ENCODE measurements at regions not wholly inside any gene's neighbourhood (a gene's known extent, or its start where the extent isn't known, plus 50 kb on each side); places are given as distances from the start of the nearest gene placed in this dataset.
"Not testable (repeated sequence)": the region's sequence is repeated elsewhere in the genome, so short reads cannot be mapped to it uniquely, and the experiment has no call there.

DNA sequence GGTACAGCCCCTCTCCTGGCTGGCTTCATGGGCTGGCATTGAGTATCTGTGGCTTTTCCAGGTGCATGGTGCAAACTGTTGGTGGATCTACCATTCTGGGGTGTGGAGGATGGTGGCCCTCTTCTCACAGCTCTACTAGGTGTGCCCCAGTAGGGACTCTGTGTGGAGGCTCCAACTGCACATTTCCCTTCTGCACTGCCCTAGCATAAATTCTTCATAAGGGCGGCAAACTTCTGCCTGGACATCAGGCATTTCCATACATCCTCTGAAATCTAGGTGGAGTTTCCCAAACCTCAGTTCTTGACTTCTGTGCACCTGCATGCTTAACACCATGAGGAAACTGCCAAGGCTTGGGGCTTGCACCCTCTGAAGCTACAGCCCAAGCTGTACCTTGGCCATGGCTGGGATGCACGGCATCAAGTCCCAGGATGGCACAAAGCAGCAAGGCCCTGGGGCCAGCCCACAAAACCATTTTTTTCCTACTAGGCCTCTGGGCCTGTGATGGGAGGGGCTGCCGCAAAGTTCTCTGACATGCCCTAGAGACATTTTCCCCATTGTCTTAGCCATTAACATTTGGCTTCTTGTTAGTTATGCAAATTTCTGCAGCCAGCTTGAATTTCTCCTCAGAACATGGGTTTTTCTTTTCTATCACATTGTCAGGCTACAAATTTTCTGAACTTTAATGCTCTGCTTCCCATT is 83.4 kb upstream of the ECI2 start:
- not testable (repeated sequence) for ATAC-seq, H3K36me3 Mint-ChIP-seq

DNA sequence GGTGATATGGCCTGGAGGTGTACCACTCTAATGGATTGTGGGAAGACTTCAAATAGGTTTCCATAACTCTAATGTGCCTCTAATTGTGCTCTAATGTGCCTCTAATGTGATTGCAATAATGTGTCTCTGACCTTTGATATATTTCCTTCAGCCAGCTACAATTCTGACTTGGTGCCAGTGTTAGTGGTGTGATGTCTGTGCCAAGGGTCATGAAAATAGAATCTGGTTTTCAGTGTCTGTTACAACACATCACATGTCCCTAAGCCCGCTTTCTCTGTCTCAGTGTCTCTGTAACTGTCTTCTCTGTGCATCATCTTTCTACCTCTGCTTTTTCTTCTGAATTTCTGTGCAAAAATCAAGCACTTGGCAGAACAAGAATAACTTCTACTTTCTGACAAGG is 77.2 kb upstream of the ECI2 start:
- Mint-ChIP-seq H3K4me1 (peaks cover 4% of the 10 kb centered on the region), H3K27ac (no peak overlapping the region), H3K4me3 (no peak overlapping the region), H3K36me3 (no peaks in the 10 kb centered on the region), H3K9me3 (peaks cover 3% of the 10 kb centered on the region)
- no peak for DNase-seq (ENCODE audit: low spot score in 2 of 2)
- ATAC-seq, result no peak

More for the DNA sequence above, 83.4 kb upstream of the ECI2 start:
- not testable (repeated sequence) for H3K27ac Mint-ChIP-seq; DNase-seq (ENCODE audit: low spot score in 2 of 2); H3K9me3 Mint-ChIP-seq; H3K4me3 Mint-ChIP-seq; H3K4me1 Mint-ChIP-seq

DNA sequence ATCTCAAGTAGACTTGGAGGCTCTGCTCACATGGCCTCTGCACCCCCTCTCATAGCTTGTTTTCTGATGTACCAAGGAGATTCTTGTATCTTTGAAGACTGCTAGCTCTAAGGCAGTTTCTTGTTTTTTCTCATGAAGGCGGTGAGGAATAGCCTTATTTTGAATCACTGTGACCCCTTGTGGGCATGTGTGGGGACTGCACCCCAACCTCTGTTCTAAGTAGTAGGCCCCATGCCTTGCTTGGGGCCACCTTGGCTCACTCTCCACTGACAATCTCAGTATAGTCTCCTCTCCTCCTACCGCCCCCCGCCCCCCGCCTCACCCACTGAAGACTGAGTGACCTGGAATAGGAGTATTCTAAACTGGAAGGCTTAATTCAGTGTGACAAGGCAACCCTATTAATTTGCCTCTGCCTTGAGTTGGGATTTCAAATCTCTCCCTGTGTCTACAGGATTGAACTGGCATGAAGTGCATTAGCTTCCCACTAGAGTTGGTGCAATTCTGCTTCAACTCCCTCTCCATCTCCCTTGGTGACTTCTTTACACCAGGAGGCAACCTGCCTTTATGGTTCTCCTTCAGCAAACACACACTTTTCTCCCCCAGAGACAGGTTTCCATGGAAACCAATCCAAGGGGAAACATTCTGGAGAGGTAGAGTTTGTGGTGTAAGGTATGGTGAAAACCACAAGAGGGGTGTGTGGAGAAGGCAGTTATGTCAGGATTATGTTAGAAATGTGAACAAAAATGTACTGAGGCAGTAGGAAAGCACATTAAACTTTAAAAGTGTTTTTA is 75.4 kb upstream of the ECI2 start:
- ATAC-seq, result peak; percentile 89
- H3K4me1 Mint-ChIP-seq, result peaks cover 4% of the 10 kb centered on the region
- H3K36me3 Mint-ChIP-seq, result no peaks in the 10 kb centered on the region
- H3K4me3 Mint-ChIP-seq, result no peak overlapping the region
- H3K9me3 Mint-ChIP-seq, result peaks cover 3% of the 10 kb centered on the region
- no peak overlapping the region for H3K27ac Mint-ChIP-seq
- peak; percentile 39 to 79 for DNase-seq (ENCODE audit: low spot score in 2 of 2)

DNA sequence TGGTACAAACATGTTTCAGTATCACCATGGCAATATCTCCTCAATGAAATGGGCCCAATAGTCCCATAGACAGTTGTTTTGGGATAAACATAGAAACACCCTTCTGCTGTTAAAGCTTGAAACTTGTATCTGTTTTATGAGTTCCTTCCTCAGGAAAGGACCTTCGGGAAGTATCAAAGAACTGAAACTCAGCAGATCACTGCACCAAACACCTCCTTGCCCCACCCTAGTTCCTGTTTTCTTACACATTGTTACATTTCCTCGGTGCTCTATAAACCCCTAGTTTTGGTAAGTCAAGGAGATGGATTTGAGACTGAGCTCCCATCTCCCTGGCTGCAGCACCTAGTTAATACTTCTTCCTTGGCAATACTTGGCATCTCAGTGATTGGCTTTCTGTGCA is 73.8 kb upstream of the ECI2 start:
- ATAC-seq (no peak), DNase-seq (ENCODE audit: low spot score in 2 of 2) (no peak)
- Mint-ChIP-seq H3K4me1 (peaks cover 4% of the 10 kb centered on the region), H3K27ac (no peak overlapping the region), H3K36me3 (no peaks in the 10 kb centered on the region), H3K9me3 (peaks cover 7% of the 10 kb centered on the region), H3K4me3 (no peak overlapping the region)

DNA sequence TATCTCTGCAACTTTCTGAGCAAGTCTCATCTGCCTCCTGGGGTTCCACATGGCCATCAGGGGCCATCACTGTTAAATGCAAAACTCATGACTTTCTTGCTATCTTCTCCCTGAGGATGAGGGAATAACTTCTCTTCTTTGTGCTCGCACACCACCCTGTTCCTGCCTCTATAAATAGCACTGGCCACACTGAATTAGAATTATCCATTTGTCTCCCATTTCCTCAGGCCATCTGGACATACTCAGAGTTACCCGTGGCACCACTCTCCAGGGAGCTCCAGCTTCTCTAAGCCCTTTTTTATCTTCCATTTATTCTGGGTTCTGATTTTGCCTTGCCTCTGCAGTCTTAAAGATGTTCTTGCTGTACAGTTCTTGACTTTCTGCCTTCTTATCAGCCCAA is 72.8 kb upstream of the ECI2 start:
- ATAC-seq (no peak), DNase-seq (ENCODE audit: low spot score in 2 of 2) (no peak)
- H3K4me1 Mint-ChIP-seq, result peaks cover 4% of the 10 kb centered on the region
- H3K9me3 Mint-ChIP-seq, result peaks cover 8% of the 10 kb centered on the region
- H3K4me3 Mint-ChIP-seq, result no peak overlapping the region
- H3K27ac Mint-ChIP-seq, result no peak overlapping the region
- no peaks in the 10 kb centered on the region for H3K36me3 Mint-ChIP-seq

DNA sequence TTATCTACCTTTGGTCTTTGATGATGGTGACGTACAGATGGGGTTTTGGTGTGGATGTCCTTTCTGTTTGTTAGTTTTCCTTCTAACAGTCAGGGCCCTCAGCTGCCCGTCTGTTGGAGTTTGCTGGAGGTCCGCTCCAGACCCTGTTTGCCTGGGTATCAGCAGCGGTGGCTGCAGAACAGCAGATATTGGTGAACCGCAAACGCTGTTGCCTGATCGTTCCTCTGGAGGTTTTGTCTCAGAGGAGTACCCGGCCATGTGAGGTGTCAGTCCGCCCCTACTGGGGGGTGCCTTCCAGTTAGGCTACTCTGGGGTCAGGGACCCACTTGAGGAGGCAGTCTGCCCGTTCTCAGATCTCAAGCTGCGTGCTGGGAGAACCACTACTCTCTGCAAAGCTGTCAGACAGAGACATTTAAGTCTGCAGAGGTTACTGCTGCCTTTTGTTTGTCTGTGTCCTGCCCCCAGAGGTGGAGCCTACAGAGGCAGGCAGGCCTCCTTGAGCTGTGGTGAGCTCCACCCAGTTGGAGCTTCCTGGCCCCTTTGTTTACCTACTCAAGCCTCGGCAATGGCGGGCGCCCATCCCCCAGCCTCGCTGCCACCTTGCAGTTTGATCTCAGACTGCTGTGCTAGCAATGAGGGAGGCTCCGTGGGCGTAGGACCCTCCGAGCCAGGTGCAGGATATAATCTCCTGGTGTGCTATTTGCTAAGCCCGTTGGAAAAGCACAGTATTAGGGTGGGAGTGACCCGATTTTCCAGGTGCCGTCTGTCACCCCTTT is 68.5 kb upstream of the ECI2 start:
- H3K4me3 Mint-ChIP-seq; H3K9me3 Mint-ChIP-seq; H3K36me3 Mint-ChIP-seq; H3K27ac Mint-ChIP-seq; ATAC-seq; DNase-seq (ENCODE audit: low spot score in 2 of 2); H3K4me1 Mint-ChIP-seq: not testable (repeated sequence)

DNA sequence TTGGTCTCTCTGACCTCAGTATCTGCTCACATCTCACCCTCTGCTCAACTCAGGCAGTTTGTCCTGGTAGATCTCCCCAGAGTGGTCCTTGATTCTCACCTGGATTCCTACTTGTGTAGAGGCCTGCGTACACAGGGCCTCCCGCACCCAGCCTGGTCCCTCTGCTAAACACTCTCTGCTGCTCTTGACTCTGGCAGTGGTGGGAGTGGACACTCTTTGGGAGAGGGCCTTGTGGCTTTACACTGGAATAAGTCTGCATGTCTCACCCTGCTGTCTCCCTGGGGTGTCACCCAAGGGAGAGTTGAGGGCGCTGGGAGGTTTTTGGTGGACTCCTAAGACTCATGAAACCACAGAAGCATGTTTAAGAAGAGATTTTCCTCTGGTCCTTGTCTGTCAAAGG is 57.3 kb upstream of the ECI2 start:
- Mint-ChIP-seq H3K9me3 (no peaks in the 10 kb centered on the region), H3K36me3 (no peaks in the 10 kb centered on the region), H3K27ac (no peak overlapping the region), H3K4me3 (no peak overlapping the region), H3K4me1 (peaks cover 5% of the 10 kb centered on the region)
- peak; percentile 21 for ATAC-seq
- no peak for DNase-seq (ENCODE audit: low spot score in 2 of 2)

DNA sequence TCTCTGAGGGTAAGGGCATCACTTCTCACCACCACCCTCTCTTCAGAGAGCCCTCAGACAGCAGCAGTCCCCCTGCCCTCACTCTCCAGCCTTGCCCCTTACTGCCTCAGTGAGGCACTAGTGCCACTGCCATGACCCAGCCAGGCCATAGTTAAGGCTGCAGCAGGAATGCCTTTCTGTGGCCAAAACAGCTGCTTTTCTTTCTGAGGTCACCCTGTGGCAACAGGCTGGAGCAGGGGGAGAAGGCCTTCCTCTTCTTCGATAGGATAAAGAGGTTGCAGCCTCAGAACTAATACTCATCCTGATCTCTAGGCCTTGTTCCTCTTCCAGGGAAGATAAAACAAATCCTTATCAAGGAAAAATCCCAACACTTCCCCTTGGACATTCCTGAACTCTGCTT is 56.8 kb upstream of the ECI2 start:
- DNase-seq (ENCODE audit: low spot score in 2 of 2) (no peak), ATAC-seq (peak; percentile 21)
- H3K9me3 Mint-ChIP-seq, result no peaks in the 10 kb centered on the region
- no peak overlapping the region for H3K4me3 Mint-ChIP-seq
- no peaks in the 10 kb centered on the region for H3K36me3 Mint-ChIP-seq
- no peak overlapping the region for H3K27ac Mint-ChIP-seq
- H3K4me1 Mint-ChIP-seq, result peaks cover 5% of the 10 kb centered on the region

DNA sequence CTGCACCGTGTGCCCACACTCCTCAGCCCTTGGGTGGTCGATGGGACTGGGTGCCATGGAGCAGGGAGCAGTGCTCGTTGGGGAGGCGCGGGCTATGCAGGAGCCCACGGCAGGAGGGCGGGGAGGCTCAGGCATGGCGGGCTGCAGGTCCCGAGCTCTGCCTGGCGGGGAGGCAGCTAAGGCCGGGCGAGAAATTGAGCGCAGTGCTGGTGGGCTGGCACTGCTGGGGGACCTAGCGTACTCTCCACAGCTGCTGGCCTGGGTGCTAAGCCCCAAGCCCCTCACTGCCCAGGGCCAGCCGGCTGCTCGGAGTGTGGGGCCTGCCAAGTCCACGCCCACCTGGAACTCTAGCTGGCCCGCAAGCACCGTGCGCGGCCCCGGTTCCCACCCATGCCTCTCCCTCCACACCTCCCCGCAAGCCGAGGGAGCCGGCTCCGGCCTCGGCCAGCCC is 55.9 kb upstream of the ECI2 start:
- Mint-ChIP-seq H3K4me3 (no peak overlapping the region), H3K27ac (no peak overlapping the region), H3K36me3 (no peaks in the 10 kb centered on the region), H3K9me3 (no peaks in the 10 kb centered on the region), H3K4me1 (peaks cover 10% of the 10 kb centered on the region)
- DNase-seq (ENCODE audit: low spot score in 2 of 2) (no peak), ATAC-seq (no peak)

DNA sequence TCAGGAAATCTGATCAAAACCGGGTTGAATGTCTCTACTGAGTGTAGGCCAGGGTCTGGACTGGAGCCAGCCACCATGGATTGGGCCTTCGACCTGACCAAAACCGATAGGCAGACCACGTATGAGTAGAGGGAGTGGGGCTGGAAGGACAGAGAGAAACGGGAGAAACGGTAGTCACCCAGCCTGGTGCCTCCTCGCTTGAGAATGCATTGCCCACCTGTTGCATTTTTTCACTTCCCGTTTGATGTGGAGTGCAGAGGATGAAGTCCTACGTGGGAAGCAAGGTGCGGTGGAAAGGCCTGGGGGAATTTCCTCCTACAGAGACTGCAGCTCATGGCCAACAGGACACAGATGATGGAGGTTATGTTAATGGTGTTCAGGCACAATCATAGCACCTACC is 53.9 kb upstream of the ECI2 start:
- Mint-ChIP-seq H3K4me3 (no peak overlapping the region), H3K4me1 (peaks cover 28% of the 10 kb centered on the region), H3K27ac (no peak overlapping the region), H3K9me3 (peaks cover 2% of the 10 kb centered on the region), H3K36me3 (no peaks in the 10 kb centered on the region)
- ATAC-seq, result no peak
- DNase-seq (ENCODE audit: low spot score in 2 of 2), result no peak

DNA sequence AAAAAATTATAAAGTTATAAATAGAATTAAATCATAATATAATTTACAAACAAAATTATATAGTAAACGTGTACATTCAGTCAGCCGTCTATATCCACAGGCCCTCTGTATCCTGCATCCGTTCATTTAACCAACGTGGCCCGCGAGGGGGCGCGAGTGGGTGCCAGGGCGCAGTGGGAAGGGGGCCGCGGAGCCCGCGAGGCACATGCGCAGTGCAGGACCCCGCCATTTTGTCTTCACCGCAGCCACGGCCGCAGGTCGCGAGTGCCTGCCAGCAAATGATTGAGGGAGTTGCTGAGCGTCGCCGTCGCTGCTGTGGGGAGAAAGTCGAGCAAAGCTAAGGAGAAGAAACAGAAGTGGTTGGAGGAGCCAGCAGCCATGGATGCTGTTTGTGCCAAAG is 53.4 kb upstream of the ECI2 start:
- H3K27ac Mint-ChIP-seq, result no peak overlapping the region
- no peak overlapping the region for H3K4me3 Mint-ChIP-seq

DNA sequence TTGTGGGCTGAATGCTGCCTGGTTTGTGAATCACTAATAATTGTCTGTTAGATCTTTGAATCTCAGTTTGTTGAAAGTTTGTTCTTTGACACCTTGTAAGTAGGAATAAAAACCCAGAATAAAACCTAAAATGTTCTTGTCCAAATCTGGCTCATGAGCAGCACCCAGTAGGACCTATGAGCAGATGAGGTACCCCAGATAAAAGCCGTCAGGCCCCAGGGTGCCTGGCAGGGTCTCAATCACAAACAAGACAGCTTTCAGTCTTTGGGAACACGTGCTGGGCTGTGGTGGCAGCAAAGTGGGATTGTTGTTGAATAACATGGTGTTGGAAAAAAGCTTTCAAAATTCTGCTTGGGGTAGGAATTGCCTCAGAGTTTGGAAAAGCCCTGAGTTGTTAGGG is 52.1 kb upstream of the ECI2 start:
- H3K4me3 Mint-ChIP-seq, result no peak overlapping the region
- peaks cover 28% of the 10 kb centered on the region for H3K4me1 Mint-ChIP-seq
- H3K36me3 Mint-ChIP-seq, result no peaks in the 10 kb centered on the region
- peaks cover 2% of the 10 kb centered on the region for H3K9me3 Mint-ChIP-seq
- H3K27ac Mint-ChIP-seq, result no peak overlapping the region
- no peak for ATAC-seq
- DNase-seq (ENCODE audit: low spot score in 2 of 2), result no peak

More for the DNA sequence above, 53.4 kb upstream of the ECI2 start:
- ATAC-seq (no peak), DNase-seq (ENCODE audit: low spot score in 2 of 2) (no peak)
- Mint-ChIP-seq H3K4me1 (peaks cover 28% of the 10 kb centered on the region), H3K9me3 (peaks cover 2% of the 10 kb centered on the region), H3K36me3 (no peaks in the 10 kb centered on the region)

DNA sequence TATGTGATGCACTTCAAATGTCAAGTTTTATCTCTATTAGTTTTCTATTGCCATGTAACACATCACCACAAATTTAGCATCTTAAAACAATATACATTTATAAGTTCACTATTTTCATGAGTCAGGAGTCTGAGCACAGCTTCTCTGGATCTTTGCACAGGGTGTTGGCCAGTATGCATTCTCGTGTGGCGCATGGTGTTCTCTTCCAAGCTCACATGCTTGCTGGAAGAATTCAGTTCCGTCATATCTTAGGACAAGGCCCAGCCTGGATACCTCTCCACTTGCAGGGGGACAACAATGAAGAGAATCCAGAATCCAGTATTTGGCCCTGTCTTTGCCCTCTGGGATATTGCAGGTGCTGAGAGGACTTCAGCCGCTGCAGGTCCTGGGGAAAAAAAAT is 51.0 kb upstream of the ECI2 start:
- Mint-ChIP-seq H3K9me3 (peaks cover 2% of the 10 kb centered on the region), H3K4me1 (peaks cover 28% of the 10 kb centered on the region), H3K4me3 (no peak overlapping the region)

DNA sequence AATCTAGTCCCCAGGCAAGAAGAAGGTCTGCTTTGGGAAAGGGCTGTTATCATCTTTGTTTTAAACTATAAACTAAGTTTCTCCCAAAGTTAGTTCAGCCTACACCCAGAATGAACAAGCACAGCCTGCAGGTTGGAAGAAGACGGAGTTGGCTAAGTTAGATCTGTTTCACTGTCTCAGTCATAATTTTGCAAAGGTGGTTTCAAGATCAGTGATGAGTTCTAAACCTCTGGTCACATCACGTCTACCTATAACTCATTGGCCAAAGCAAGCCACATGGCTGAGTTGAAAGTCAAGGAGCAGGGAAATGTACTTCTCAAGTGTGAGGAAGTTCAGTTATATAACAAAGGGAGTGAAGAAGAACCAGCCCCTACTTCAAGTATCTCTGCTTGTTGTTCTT is 50.5 kb upstream of the ECI2 start:
- Mint-ChIP-seq H3K4me3 (peak overlapping the region; percentile 44), H3K4me1 (peaks cover 28% of the 10 kb centered on the region), H3K9me3 (peaks cover 2% of the 10 kb centered on the region), H3K36me3 (no peaks in the 10 kb centered on the region), H3K27ac (peak overlapping the region; percentile 89)
- DNase-seq (ENCODE audit: low spot score in 2 of 2) (no peak), ATAC-seq (peak; percentile 93)

More for the DNA sequence above, 51.0 kb upstream of the ECI2 start:
- Mint-ChIP-seq H3K27ac (no peak overlapping the region), H3K36me3 (no peaks in the 10 kb centered on the region)
- DNase-seq (ENCODE audit: low spot score in 2 of 2), result no peak
- ATAC-seq, result no peak

DNA sequence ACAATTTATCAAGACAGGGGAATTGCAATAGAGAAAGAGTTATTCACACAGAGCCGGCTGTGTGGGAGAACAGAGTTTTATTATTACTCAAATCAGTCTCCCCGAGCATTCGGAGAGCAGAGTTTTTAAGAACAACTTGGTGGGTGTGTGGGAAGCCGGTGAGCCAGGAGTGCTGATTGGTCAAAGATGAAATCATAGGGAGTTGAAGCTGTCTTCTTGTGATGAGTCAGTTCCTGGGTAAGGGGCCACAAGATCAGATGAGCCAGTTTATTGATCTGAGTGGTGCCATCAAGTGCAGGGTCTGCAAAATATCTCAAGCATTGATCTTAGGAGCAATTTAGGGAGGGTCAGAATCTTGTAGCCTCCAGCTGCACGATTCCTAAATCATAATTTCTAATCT is 50.0 kb upstream of the ECI2 start:
- Mint-ChIP-seq H3K36me3 (no peaks in the 10 kb centered on the region), H3K4me3 (peak overlapping the region; percentile 44), H3K9me3 (peaks cover 2% of the 10 kb centered on the region), H3K27ac (peak overlapping the region; percentile 89), H3K4me1 (peaks cover 24% of the 10 kb centered on the region)
- peak in 1 of 2 donors; percentile 70 for DNase-seq (ENCODE audit: low spot score in 2 of 2)
- ATAC-seq, result peak; percentile 85
